ENCODE measurements at regions not wholly inside any gene's neighbourhood (a gene's known extent, or its start where the extent isn't known, plus 50 kb on each side); places are given as distances from the start of the nearest gene placed in this dataset.

GRCh38 chr1:55986003-55986402, 593.4 kb downstream of the PLPP3 start:
- H3K36me3 Mint-ChIP-seq (ENCODE audit: insufficient read depth in 1 of 3, low read depth in 3 of 3), result no peaks in the 10 kb centered on the region
- H2BK15ac ChIP-seq (ENCODE audit: low read depth, low read length), result no peak overlapping the region
- no peak overlapping the region for H3K18ac ChIP-seq (ENCODE audit: insufficient read length, low read depth, low read length)
- no peaks in the 10 kb centered on the region; the same call in 1 of the 2 replicates for H3K4me1 ChIP-seq (ENCODE audit: insufficient read depth, low read length)
- no peak for DNase-seq
- H3K14ac ChIP-seq (ENCODE audit: insufficient read depth, low read length), result no peak overlapping the region
- no peak overlapping the region for H3K23ac ChIP-seq (ENCODE audit: insufficient read length, low read depth, low read length)
- H3K56ac ChIP-seq (ENCODE audit: insufficient read length, low read depth, low read length), result no peak overlapping the region
- no CpG with 5 or more reads among the region's 1 CpG for WGBS (ENCODE audit: extremely low coverage, insufficient read length, low lambda C conversion rate)
- H3K4me1 Mint-ChIP-seq, result peaks cover 8 to 17% of the 10 kb centered on the region in 2 experiments
- H3K4me3 Mint-ChIP-seq, result no peak overlapping the region
- no peak overlapping the region for H2BK120ac ChIP-seq (ENCODE audit: low read depth, low read length, poor library complexity, severe bottlenecking)
- H4K5ac ChIP-seq (ENCODE audit: insufficient read length, low read depth, low read length), result no peak overlapping the region
- no peak overlapping the region for H4K8ac ChIP-seq (replicated peaks; ENCODE audit: insufficient read length, low read depth, low read length)
- no peak overlapping the region for H3T11ph ChIP-seq (ENCODE audit: low read length)
- peaks cover 7% of the 10 kb centered on the region; the same call in 1 of the 2 replicates for H3K27me3 Mint-ChIP-seq (ENCODE audit: low read depth)
- H2BK5ac ChIP-seq (ENCODE audit: insufficient read length, low read length), result no peak overlapping the region
- H3K9me3 ChIP-seq (ENCODE audit: control insufficient read depth, low read depth, low read length), result no peaks in the 10 kb centered on the region
- no peak overlapping the region for H3K27ac ChIP-seq (ENCODE audit: insufficient read length, low read depth, low read length)
- H3K79me1 ChIP-seq (ENCODE audit: insufficient read depth, low read depth, low read length, poor library complexity, severe bottlenecking), result no peaks in the 10 kb centered on the region
- no peaks in the 10 kb centered on the region for H3K27me3 ChIP-seq (ENCODE audit: insufficient read depth, low read length)
- H3K9ac ChIP-seq (ENCODE audit: extremely low read depth, insufficient read length, low read length), result no peak overlapping the region
- H4K91ac ChIP-seq (ENCODE audit: insufficient read length, low read depth, low read length), result no peak overlapping the region
- no peak overlapping the region for H2BK12ac ChIP-seq (ENCODE audit: insufficient read length, low read depth, low read length)
- no peaks in the 10 kb centered on the region for H3K79me2 ChIP-seq (ENCODE audit: insufficient read depth, low read length)
- H3K4me2 ChIP-seq (ENCODE audit: insufficient read depth, insufficient read length, low read length), result no peak overlapping the region
- no peaks in the 10 kb centered on the region for H3K23me2 ChIP-seq (ENCODE audit: insufficient read length, low read depth, low read length, poor library complexity, severe bottlenecking)
- peaks cover 0 to 3% of the 10 kb centered on the region in 2 experiments; a peak in 1 of 5 replicates for H3K9me3 Mint-ChIP-seq
- H2BK20ac ChIP-seq (ENCODE audit: low read depth, low read length, poor library complexity, severe bottlenecking), result no peak overlapping the region
- H2AFZ ChIP-seq (ENCODE audit: low read length), result no peak overlapping the region
- no peaks in the 10 kb centered on the region for H4K20me1 ChIP-seq (ENCODE audit: control insufficient read depth, insufficient read depth, insufficient read length)
- TF ChIP-seq CTCF (conservative IDR thresholded peaks at IDR 0.05), result no peak
- H2AK5ac ChIP-seq (ENCODE audit: insufficient read length, low read length), result no peak overlapping the region
- H3K4ac ChIP-seq (ENCODE audit: low read depth, low read length), result no peak overlapping the region
- no peak overlapping the region for H3K27ac Mint-ChIP-seq

Data from H9 (cell line).